ENCODE measurements at regions not wholly inside any gene's neighbourhood (a gene's known extent, or its start where the extent isn't known, plus 50 kb on each side); places are given as distances from the start of the nearest gene placed in this dataset.
"Not testable (repeated sequence)": the region's sequence is repeated elsewhere in the genome, so short reads cannot be mapped to it uniquely, and the experiment has no call there.

DNA sequence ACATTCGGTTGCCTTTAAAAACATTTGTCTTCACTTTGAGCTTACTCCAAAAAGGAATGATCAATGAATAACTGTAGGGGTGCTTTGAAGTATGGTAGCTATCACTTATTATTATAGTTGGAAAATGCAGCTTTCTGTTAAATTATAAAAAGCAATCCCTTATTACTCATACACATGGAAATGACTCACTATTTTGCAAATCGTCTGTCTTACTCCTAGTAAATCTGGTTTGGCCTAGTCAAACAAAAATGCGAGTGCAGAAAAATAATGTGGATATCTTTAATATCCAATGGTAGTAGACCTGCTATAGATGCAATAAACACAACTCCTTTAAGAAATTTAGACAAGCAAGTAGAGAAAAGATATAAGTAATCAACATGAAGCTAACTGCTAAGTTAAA lies 112.5 kb downstream of the ZIC1 start:
- peaks cover 7% of the 10 kb centered on the region for H3K9me3 Mint-ChIP-seq (ENCODE audit: low read depth)
- ChIA-PET CTCF (no interaction called here), POLR2A (no interaction called here)
- no peaks in the 10 kb centered on the region for H3K4me1 Mint-ChIP-seq
- intact Hi-C loops (cut with DNase I, micrococcal nuclease): no loop called here
- no peaks in the 10 kb centered on the region for H3K27me3 Mint-ChIP-seq
- DNase-seq (no peak), ATAC-seq (no peak)
- H3K4me3 Mint-ChIP-seq: no peak overlapping the region
- no peak overlapping the region for H3K27ac Mint-ChIP-seq
- no peaks in the 10 kb centered on the region for H3K36me3 Mint-ChIP-seq (ENCODE audit: low read depth)

DNA sequence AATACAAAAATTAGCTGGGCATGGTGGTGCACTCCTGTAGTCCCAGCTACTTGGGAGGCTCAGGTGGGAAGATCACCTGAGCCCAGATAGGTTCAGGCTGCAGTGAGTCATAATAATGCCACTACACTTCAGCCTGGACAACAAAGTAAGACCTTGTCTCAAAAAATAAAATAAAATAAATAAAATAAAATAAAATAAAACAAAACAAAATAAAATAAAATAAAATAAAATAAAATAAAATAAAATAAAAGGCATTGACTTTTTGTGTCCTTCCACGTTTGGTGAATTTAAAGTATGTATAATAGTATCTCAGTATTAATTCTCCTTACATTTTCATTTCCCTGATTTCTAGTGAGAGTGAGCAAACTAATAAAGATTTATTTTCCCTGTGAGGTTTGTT lies 113.6 kb downstream of the ZIC1 start:
- POLR2A ChIA-PET; CTCF ChIA-PET; intact Hi-C loops (cut with DNase I, micrococcal nuclease); H3K4me1 Mint-ChIP-seq; H3K9me3 Mint-ChIP-seq (ENCODE audit: low read depth); H3K27me3 Mint-ChIP-seq; ATAC-seq; DNase-seq; H3K36me3 Mint-ChIP-seq (ENCODE audit: low read depth); H3K27ac Mint-ChIP-seq; H3K4me3 Mint-ChIP-seq: not testable (repeated sequence)

DNA sequence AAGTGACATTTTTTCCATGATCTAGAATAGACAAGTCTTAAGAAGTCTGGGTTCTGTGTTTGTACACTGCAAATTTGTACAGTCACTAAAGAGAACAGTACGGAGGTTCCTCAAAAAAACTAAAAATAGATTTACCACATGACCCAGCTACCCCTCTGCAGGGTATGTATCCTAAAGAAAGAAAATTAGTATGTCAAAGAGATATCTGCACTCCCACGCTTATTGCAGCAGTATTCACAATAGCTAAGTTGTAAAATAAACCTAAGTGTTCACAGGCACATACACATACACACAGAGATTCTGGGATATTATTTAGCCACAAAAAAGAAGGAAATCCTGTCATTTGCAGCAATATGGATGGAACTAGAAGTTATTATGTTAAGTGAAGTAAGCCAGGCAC lies 120.4 kb downstream of the ZIC1 start:
- peaks cover 14% of the 10 kb centered on the region for H3K9me3 Mint-ChIP-seq (ENCODE audit: low read depth)
- no peak overlapping the region for H3K27ac Mint-ChIP-seq
- no peaks in the 10 kb centered on the region for H3K27me3 Mint-ChIP-seq
- ATAC-seq (no peak), DNase-seq (no peak)
- no peaks in the 10 kb centered on the region for H3K36me3 Mint-ChIP-seq (ENCODE audit: low read depth)
- no peak overlapping the region for H3K4me3 Mint-ChIP-seq
- intact Hi-C loops (cut with DNase I, micrococcal nuclease): no loop called here
- POLR2A ChIA-PET: no interaction called here
- CTCF ChIA-PET: no interaction called here
- no peaks in the 10 kb centered on the region for H3K4me1 Mint-ChIP-seq

DNA sequence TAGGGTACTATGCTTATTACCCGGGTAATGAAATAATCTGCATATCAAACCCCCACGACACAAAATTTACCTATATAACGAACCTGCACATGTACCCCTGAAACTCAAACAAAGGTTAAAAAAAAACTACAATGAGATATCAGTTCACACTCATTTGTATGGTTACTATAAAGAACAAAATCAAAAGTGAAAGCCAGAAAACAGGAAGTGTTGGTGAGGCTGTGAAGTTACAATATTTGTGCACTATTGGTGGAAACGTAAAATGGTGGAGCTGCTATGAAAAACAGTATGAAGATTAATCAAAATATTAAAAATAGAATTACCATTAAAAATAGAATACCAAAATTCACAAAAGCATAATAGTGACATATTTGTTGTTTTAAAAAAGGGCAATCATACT lies 128.9 kb downstream of the ZIC1 start:
- Mint-ChIP-seq H3K36me3 (ENCODE audit: low read depth) (no peaks in the 10 kb centered on the region), H3K4me3 (no peak overlapping the region), H3K27ac (no peak overlapping the region), H3K27me3 (no peaks in the 10 kb centered on the region), H3K4me1 (no peaks in the 10 kb centered on the region), H3K9me3 (ENCODE audit: low read depth) (peaks cover 14% of the 10 kb centered on the region)
- ATAC-seq: no peak
- ChIA-PET POLR2A (no interaction called here), CTCF (no interaction called here)
- intact Hi-C loops (cut with DNase I, micrococcal nuclease): no loop called here
- DNase-seq: no peak

DNA sequence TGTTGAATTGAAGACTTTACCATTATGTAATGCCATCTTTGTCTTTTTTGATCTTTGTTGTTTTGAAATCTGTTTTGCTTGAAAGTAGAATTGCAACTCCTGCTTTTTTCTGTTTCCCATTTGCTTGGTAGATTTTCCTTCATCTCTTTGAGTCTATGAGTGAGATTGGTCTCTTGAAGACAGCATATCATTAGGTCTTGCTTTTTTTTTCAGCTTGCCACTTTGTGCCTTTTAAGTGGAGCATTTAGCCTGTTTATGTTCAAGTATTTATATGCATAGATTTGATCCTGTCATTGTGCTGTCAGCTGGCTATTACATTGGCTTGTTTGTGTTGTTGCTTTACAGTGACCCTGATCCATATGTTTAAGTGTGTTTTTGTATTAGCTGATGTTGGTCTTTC lies 131.8 kb downstream of the ZIC1 start:
- CTCF ChIA-PET: no interaction called here
- peaks cover 14% of the 10 kb centered on the region for H3K9me3 Mint-ChIP-seq (ENCODE audit: low read depth)
- no peak for DNase-seq

DNA sequence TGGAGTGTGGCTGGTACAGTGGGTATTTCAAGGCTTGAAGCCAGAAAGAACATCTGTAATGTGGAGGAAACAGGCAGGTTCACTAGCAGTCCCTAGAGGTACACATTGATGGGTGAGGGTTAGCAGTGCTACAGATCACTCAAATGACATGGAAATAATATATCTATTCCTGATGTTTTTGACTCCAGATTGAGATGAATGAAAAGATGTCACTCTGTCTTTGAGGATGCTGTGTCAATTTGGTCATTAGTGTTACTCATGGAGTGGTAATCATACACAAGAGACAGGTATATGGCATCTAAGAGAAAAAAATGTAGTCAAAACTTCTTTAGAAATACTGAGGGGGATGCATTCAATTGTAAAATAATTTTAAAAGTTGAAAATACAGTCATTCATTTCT lies 135.1 kb downstream of the ZIC1 start:
- intact Hi-C loops (cut with DNase I, micrococcal nuclease): no loop called here
- Mint-ChIP-seq H3K9me3 (ENCODE audit: low read depth) (peaks cover 14% of the 10 kb centered on the region), H3K4me1 (no peaks in the 10 kb centered on the region), H3K4me3 (no peak overlapping the region), H3K27me3 (no peaks in the 10 kb centered on the region), H3K27ac (no peak overlapping the region), H3K36me3 (ENCODE audit: low read depth) (no peaks in the 10 kb centered on the region)
- DNase-seq (no peak), ATAC-seq (no peak)
- CTCF ChIA-PET: no interaction called here
- POLR2A ChIA-PET: no interaction called here

More for the DNA sequence above, 131.8 kb downstream of the ZIC1 start:
- H3K36me3 Mint-ChIP-seq (ENCODE audit: low read depth): no peaks in the 10 kb centered on the region
- no peak overlapping the region for H3K4me3 Mint-ChIP-seq
- POLR2A ChIA-PET: no interaction called here
- H3K4me1 Mint-ChIP-seq: no peaks in the 10 kb centered on the region
- ATAC-seq: no peak
- no peaks in the 10 kb centered on the region for H3K27me3 Mint-ChIP-seq
- intact Hi-C loops (cut with DNase I, micrococcal nuclease): no loop called here
- no peak overlapping the region for H3K27ac Mint-ChIP-seq

DNA sequence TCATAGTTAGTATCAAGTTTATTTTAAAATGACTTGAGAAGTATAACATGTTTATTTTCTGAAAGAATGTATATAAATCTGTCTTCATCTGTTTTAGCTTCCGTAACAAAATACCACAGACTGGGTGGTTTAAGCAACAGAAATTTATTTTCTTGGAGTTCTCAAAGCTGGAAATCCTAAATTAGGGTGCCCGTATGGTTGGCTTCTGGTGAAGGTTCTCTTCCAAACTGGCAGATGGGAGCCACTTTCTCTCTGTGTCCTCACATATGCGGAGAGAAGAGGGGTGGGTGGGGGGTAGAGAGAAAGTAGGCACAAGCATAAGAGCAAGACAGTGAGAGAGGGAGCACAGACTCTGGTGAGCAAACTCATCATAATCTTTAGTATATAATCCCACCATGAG lies 142.3 kb downstream of the ZIC1 start:
- ChIA-PET CTCF (interaction anchor here (1.2 kb wide), 1 partner anchor 20 kb away, joined by 3 read pairs; no protein-coding TSS in a partner anchor), POLR2A (no interaction called here)
- intact Hi-C loops (cut with DNase I, micrococcal nuclease): no loop called here
- no peak for ATAC-seq
- Mint-ChIP-seq H3K4me1 (no peaks in the 10 kb centered on the region), H3K36me3 (ENCODE audit: low read depth) (no peaks in the 10 kb centered on the region), H3K27me3 (no peaks in the 10 kb centered on the region), H3K9me3 (ENCODE audit: low read depth) (peaks cover 13% of the 10 kb centered on the region), H3K4me3 (no peak overlapping the region), H3K27ac (no peak overlapping the region)
- DNase-seq: no peak

DNA sequence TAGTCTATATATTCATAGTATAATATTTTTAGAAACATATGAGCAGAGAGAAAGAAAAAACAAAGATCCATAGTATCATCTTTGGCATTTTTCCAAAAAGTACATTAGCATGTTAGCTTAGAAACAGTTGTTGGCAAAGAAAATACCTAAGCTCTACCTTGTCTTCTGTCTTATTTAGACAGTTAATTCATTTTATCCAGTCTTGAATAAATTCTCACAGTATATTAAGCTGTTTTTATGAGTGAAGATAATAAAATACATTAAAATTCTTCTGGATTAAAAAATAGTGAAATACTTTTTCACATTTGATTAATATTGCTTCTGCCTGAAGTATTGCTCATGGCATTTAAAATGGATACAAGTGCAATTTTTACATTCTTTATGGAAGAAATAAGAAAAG lies 145.2 kb downstream of the ZIC1 start:
- POLR2A ChIA-PET: interaction anchor here (0.7 kb wide), 1 partner anchor 12 kb away, joined by 3 read pairs; no protein-coding TSS in a partner anchor
- no peaks in the 10 kb centered on the region for H3K36me3 Mint-ChIP-seq (ENCODE audit: low read depth)
- no peak overlapping the region for H3K4me3 Mint-ChIP-seq
- H3K27ac Mint-ChIP-seq: no peak overlapping the region
- CTCF ChIA-PET: interaction anchor here (0.6 kb wide), 1 partner anchor 38 kb away, joined by 3 read pairs; no protein-coding TSS in a partner anchor
- intact Hi-C loops (cut with DNase I, micrococcal nuclease): no loop called here
- ATAC-seq (no peak), DNase-seq (no peak)
- no peaks in the 10 kb centered on the region for H3K27me3 Mint-ChIP-seq
- peaks cover 11% of the 10 kb centered on the region for H3K9me3 Mint-ChIP-seq (ENCODE audit: low read depth)
- no peaks in the 10 kb centered on the region for H3K4me1 Mint-ChIP-seq

DNA sequence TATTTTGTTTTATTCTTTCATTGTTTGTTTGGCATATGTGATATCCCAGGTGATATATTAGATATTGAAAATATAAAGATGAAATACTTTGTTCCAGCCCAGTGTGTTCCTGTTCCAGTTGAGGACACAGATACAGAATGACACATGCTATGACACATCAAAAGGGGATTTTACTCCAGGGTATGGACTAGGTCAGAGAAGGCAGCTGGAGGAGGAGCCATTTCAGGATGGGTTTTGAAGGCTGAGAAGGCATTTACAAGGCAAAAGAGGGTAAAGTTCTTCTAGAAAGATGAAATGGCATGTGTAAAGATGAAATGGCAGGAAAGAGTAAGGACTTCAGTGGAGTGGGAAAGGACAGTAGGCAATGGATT lies 163.8 kb downstream of the ZIC1 start:
- Mint-ChIP-seq H3K4me1 (no peaks in the 10 kb centered on the region), H3K27ac (no peak overlapping the region), H3K9me3 (ENCODE audit: low read depth) (peaks cover 2% of the 10 kb centered on the region), H3K36me3 (ENCODE audit: low read depth) (no peaks in the 10 kb centered on the region), H3K4me3 (no peak overlapping the region), H3K27me3 (no peaks in the 10 kb centered on the region)
- intact Hi-C loops (cut with DNase I, micrococcal nuclease): no loop called here
- POLR2A ChIA-PET: no interaction called here
- DNase-seq (no peak), ATAC-seq (no peak)
- CTCF ChIA-PET: no interaction called here

DNA sequence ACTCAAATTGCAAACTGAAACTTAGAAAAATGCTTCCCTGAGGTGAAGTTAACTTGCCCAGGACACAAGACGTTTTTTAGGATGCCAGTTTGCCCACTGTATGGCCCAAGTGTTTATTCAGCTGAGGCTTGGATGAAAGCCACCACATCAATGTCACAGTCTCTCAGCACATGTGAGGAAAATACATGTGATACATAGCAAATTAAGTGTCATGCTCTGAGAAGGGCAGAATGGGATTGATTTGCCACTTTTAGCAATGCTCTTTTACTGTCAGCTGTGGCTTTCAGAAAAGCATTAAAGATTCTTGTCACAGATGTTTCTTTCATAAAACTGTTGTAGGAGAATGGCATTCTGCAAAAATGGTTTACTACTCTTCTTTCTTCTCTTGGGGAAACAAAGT lies 165.5 kb downstream of the ZIC1 start:
- Mint-ChIP-seq H3K4me3 (no peak overlapping the region), H3K4me1 (no peaks in the 10 kb centered on the region), H3K27me3 (no peaks in the 10 kb centered on the region), H3K9me3 (ENCODE audit: low read depth) (peaks cover 7% of the 10 kb centered on the region), H3K27ac (no peak overlapping the region), H3K36me3 (ENCODE audit: low read depth) (no peaks in the 10 kb centered on the region)
- DNase-seq: no peak
- CTCF ChIA-PET: no interaction called here
- intact Hi-C loops (cut with DNase I, micrococcal nuclease): no loop called here
- ATAC-seq: no peak
- POLR2A ChIA-PET: no interaction called here

DNA sequence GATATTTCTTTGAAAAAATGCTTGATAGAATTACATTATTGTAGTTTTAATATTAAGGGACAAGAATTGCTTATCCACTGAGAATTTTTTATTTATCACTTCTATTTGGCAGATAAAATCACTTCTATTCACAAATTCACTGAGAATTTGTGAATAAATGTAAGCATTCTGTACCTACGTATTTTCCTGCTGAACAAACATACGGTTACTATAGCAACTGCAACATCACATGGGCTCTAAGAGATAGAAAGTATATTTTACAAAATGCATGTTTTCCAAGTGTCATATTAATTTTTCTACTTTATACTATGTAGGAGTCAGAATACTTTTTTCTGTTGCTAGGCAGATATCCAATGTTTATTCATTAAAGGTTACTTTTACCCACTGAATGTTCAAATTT lies 166.2 kb downstream of the ZIC1 start:
- intact Hi-C loops (cut with DNase I, micrococcal nuclease): no loop called here
- Mint-ChIP-seq H3K27ac (no peak overlapping the region), H3K27me3 (no peaks in the 10 kb centered on the region), H3K4me3 (no peak overlapping the region), H3K36me3 (ENCODE audit: low read depth) (no peaks in the 10 kb centered on the region), H3K9me3 (ENCODE audit: low read depth) (peaks cover 7% of the 10 kb centered on the region), H3K4me1 (no peaks in the 10 kb centered on the region)
- ATAC-seq (no peak), DNase-seq (no peak)
- CTCF ChIA-PET: no interaction called here
- POLR2A ChIA-PET: no interaction called here

DNA sequence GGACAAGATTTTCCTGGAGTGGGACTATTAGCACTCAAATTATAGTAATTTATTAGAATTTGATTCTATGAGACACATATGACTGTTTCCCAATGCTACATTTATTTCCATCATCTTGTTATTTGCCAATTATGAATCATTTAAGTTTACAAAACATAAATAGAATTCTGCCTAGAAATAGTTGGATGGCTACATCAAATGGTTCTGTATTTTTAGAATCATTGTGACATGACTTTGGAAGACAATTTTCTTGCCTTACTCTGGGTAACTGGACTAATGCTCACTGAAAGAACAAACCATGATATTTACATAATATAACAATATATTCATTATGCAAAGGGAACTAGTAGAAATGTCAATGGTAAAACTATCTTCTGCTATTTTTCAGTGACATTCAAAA lies 173.5 kb downstream of the ZIC1 start:
- no peak overlapping the region for H3K27ac Mint-ChIP-seq
- intact Hi-C loops (cut with DNase I, micrococcal nuclease): no loop called here
- no peaks in the 10 kb centered on the region for H3K27me3 Mint-ChIP-seq
- H3K4me3 Mint-ChIP-seq: no peak overlapping the region
- H3K9me3 Mint-ChIP-seq (ENCODE audit: low read depth): peaks cover 6% of the 10 kb centered on the region
- CTCF ChIA-PET: no interaction called here
- DNase-seq: no peak
- no peaks in the 10 kb centered on the region for H3K4me1 Mint-ChIP-seq
- H3K36me3 Mint-ChIP-seq (ENCODE audit: low read depth): no peaks in the 10 kb centered on the region
- POLR2A ChIA-PET: no interaction called here
- no peak for ATAC-seq

DNA sequence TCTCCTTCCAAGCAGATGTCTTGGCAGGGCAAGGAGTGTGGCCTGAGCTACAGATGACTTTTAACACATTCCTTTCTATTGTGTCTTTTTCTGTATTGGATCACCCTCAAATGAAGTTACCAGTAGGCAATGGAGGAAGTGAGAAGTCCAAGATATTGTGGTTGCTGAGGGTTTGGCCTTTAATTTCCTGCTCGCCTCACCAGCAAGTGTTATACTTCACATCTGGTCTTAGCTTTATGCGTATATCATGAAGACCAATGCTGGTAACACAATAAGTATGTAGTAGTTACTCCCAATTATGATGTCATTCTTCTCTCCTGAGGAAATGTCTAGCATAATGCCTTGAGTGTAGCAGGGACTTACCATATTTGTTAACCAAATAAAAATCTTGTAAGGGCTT lies 179.9 kb downstream of the ZIC1 start:
- Mint-ChIP-seq H3K4me3 (no peak overlapping the region), H3K9me3 (ENCODE audit: low read depth) (no peaks in the 10 kb centered on the region), H3K27me3 (no peaks in the 10 kb centered on the region), H3K4me1 (no peaks in the 10 kb centered on the region), H3K36me3 (ENCODE audit: low read depth) (no peaks in the 10 kb centered on the region), H3K27ac (no peak overlapping the region)
- intact Hi-C loops (cut with DNase I, micrococcal nuclease): no loop called here
- DNase-seq: no peak
- no peak for ATAC-seq
- POLR2A ChIA-PET: no interaction called here
- CTCF ChIA-PET: no interaction called here

Measured in activated CD4-positive, alpha-beta T cell treated with anti-CD3 and anti-CD28 coated beads for 36 hours (primary cell).